ENCODE measurements at regions not wholly inside any gene's neighbourhood (a gene's known extent, or its start where the extent isn't known, plus 50 kb on each side); places are given as distances from the start of the nearest gene placed in this dataset.

- TF ChIP-seq CTCF (IDR thresholded peaks at IDR 0.05 in 8 of 11, conservative IDR thresholded peaks at IDR 0.05 in 3 of 11) (no peak), POLR2A (IDR thresholded peaks at IDR 0.05) (no peak)
Measured at GRCh38 chr11:45423036-45423435, 136.9 kb upstream of the SYT13 start.
